ENCODE measurements at regions not wholly inside any gene's neighbourhood (a gene's known extent, or its start where the extent isn't known, plus 50 kb on each side); places are given as distances from the start of the nearest gene placed in this dataset.

- TF ChIP-seq MXI1 (IDR thresholded peaks at IDR 0.05; ENCODE audit: borderline replicate concordance, low read depth, low read length) = no peak
Measured at GRCh38 chr20:59515013-59515905, 89.1 kb upstream of the PHACTR3 start (continued).

GRCh38 chr20:59515906-59516209, 88.5 kb upstream of the PHACTR3 start:
- Histone ChIP-seq H2BK20ac (ENCODE audit: low read depth, low read length) (no peak overlapping the region), H3K18ac (ENCODE audit: low read depth, low read length) (no peak overlapping the region), H3K4ac (ENCODE audit: low read depth, low read length) (no peak overlapping the region), H3K27ac (ENCODE audit: insufficient read depth, low read length) (no peak overlapping the region), H4K91ac (ENCODE audit: insufficient read depth, low read depth, low read length) (no peak overlapping the region), H3K9ac (ENCODE audit: low read depth, low read length) (no peak overlapping the region), H3K27me3 (ENCODE audit: control insufficient read depth, insufficient read depth, low read length) (no peaks in the 10 kb centered on the region), H4K20me1 (ENCODE audit: insufficient read depth, low read length) (no peaks in the 10 kb centered on the region), H4K5ac (ENCODE audit: low read depth, low read length) (no peak overlapping the region), H3K23ac (ENCODE audit: low read depth, low read length) (no peak overlapping the region), H3K56ac (ENCODE audit: extremely low read depth, insufficient read depth, low read length) (no peak overlapping the region), H3K79me1 (ENCODE audit: low read depth in 1 of 2, low read length in 2 of 2) (no peaks in the 10 kb centered on the region), H2BK120ac (ENCODE audit: low read depth, low read length) (no peak overlapping the region), H2AK5ac (ENCODE audit: low read depth, low read length) (no peak overlapping the region), H3K14ac (replicated peaks; ENCODE audit: low read depth, low read length) (no peak overlapping the region), H2BK5ac (ENCODE audit: low read depth, low read length, poor library complexity, severe bottlenecking) (no peak overlapping the region), H3K4me3 (ENCODE audit: insufficient read depth, low read depth, low read length) (no peak overlapping the region), H4K8ac (ENCODE audit: low read depth in 2 of 2, low read length in 2 of 2) (no peak overlapping the region), H2AFZ (replicated peaks; ENCODE audit: low read length, poor library complexity) (no peak overlapping the region), H3K36me3 (ENCODE audit: control insufficient read depth, insufficient read depth, low read length) (no peaks in the 10 kb centered on the region), H3K4me2 (ENCODE audit: low read depth, low read length) (no peak overlapping the region), H2BK15ac (ENCODE audit: low read depth, low read length) (no peak overlapping the region), H3K4me1 (ENCODE audit: control insufficient read depth, insufficient read depth, low read length) (no peaks in the 10 kb centered on the region), H2AK9ac (replicated peaks; ENCODE audit: low read depth, low read length, poor library complexity) (no peak overlapping the region), H3K9me3 (ENCODE audit: control insufficient read depth, insufficient read depth, low read length) (no peaks in the 10 kb centered on the region), H3K9me1 (ENCODE audit: insufficient read depth, low read length) (no peaks in the 10 kb centered on the region)
- DNase-seq = no peak
- no peak for ATAC-seq (ENCODE audit: low read depth)
- intact Hi-C loops (cut with micrococcal nuclease) = loop anchor here (1.0 to 5.0 kb wide), 2 partner anchors 9 to 236 kb away; no protein-coding TSS in a partner anchor
- dilution Hi-C loops (cut with HindIII; ENCODE audit: low sequenced_read_pairs, unreplicated experiment) = no loop called here
- in situ Hi-C loops (cut with MboI; ENCODE audit: low sequenced_read_pairs) = no loop called here
- WGBS, 2 experiments (ENCODE audit: extremely low coverage in 2 of 2, insufficient read length in 1 of 2) = no CpG with 5 or more reads among the region's 3 CpGs
- CTCF ChIA-PET = no interaction called here
- POLR2A ChIA-PET (ENCODE audit: unreplicated experiment) = no interaction called here
- TF ChIP-seq FOS (IDR thresholded peaks at IDR 0.05; ENCODE audit: low read depth, low read length) (no peak), MAFK (IDR thresholded peaks at IDR 0.05; ENCODE audit: low read depth, low read length) (no peak), POLR2A (IDR thresholded peaks at IDR 0.05; ENCODE audit: low read depth, low read length) (no peak), CTCF (conservative IDR thresholded peaks at IDR 0.05; ENCODE audit: low read depth, low read length) (no peak), BHLHE40 (IDR thresholded peaks at IDR 0.05; ENCODE audit: low read depth, low read length) (no peak), ELK1 (IDR thresholded peaks at IDR 0.05; ENCODE audit: borderline replicate concordance, low read depth, low read length) (no peak), RAD21 (IDR thresholded peaks at IDR 0.05; ENCODE audit: low read length) (no peak)
- BruUV-seq (replicated peaks) = no TSS peak
